Stimulated activated CD8-positive, alpha-beta memory T cell treated with anti-CD3 and anti-CD28 coated beads, Interleukin-12 subunit alpha, Interleukin-12 subunit beta, amount 100 ng/mL, for 24 hours (primary cell): ENCODE measurements at regions not wholly inside any gene's neighbourhood (a gene's known extent, or its start where the extent isn't known, plus 50 kb on each side); places are given as distances from the start of the nearest gene placed in this dataset.
"Not testable (repeated sequence)": the region's sequence is repeated elsewhere in the genome, so short reads cannot be mapped to it uniquely, and the experiment has no call there.

Source experiments
- DNase-seq: peaks from one replicate; pipeline ENCODE4 v3.0.0-alpha.2; 2020; ENCODE audit errors: extremely low read depth

DNA sequence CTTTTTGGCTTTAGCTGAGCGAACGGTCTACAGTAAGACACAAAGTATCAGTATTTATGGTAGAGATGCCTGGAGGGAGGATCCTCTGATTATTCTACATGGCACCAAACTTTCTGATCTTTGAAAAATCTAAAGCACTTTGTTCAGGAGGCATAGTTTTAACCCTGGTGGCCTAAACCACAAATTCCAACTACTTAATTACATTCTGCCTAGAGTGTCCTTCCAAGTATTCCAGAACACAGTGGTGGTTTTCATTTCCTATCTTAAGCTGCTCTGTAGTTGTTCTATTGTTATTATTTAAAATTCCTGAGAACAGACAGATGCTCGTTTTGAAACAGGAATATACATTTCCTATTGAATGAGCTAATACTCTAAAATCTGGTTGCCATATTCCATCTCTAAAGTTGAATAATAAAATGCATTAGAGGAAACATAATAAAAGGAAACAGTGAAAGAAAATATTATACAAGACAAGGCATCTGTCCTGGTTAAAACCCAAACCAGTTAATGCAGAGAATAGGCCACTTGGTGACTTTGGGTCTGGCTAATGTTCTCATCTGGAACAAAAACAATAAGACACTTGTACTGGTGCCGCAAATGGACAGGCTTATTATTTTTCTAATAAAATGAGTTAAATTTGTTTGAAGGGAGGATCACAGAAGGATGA is 657.4 kb downstream of the SPRY1 start:
- DNase-seq = no peak

DNA sequence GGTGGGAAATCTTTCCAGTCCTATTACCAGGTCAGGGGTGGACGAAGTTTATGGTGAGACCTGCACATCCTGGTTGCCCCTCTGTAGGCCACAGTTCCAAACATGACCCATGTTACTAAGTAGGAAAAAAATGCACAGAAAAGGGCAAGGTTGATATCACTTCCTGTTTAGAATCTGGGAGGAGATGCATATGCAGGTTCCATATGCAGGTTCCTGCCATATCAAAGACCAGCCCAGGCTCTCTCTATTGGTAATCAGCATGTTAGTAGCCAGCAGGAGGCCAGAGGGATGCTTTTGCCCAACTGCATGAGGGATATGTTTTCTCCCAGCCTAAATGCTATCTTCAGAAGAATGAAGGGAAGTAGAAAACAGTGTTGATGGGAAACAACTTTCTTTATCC is 657.2 kb downstream of the ANKRD50 start:
- DNase-seq = no peak

DNA sequence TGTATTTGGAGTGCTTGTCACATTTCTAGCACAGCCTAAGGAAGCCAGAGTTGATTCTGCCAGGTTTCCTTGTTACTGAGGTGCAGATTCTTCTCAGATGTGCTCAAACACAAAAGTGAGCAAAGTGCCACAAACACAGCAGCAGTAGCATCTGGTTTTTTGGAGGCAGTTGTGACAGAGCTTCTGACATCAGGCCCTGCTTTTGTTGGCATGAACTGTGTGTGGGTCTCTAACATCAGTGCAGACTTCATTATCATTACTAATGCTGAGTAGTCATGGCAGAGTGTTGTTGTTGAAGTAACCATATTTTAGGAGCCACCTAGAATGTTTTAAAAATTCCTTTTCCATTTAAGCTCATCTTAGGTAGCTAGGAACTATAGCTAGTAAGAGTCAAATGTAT is 656.6 kb downstream of the ANKRD50 start:
- DNase-seq = no peak

DNA sequence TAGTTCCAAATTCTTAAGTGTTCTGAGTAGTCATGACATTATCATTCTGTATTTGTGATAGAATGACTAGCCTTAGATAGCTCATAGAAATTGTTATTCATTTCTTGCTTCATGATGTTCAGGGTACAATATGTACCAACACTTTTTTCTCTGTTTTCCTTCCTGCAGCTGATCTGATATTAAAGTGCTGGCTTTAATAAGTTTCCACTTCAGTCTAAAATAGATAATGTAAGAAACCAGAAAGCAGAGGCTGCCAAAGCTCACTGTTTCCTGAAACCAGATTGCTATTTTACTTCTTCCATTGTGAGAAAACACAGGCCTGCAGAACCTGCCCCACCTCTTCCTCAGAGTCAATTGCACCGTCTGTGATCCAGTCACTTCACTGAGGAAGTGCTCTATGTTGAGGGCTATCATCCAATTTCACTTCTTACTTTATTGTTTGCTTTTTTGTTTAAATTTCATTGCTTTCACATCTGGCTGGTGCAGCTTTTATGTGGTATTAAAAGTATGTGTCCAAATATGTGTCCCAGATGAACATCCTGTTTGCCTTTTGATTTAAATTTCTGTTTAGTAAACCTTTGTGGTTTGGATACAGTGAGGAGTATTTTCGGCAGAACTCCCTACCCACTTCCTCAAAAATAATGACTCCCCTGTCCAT is 652.1 kb downstream of the ANKRD50 start:
- no peak for DNase-seq

DNA sequence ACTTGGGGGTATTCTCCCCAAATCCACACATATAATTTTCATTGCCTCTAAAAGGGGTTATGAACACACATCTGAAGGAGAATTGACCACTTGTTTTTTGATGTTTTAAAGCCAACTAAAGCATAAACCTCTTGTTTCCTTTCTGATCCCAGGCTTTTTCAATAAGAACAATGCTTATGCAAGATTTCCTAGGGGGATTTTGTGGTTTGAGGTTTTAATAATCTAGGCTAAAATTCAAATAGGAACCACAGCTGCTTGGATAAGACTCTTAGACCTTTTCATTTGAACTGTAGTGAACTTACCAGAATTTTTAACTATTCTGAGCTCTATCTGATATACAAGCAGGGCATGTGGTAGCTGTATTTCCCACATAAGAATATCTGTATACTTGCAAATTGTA is 651.1 kb downstream of the ANKRD50 start:
- DNase-seq = no peak

DNA sequence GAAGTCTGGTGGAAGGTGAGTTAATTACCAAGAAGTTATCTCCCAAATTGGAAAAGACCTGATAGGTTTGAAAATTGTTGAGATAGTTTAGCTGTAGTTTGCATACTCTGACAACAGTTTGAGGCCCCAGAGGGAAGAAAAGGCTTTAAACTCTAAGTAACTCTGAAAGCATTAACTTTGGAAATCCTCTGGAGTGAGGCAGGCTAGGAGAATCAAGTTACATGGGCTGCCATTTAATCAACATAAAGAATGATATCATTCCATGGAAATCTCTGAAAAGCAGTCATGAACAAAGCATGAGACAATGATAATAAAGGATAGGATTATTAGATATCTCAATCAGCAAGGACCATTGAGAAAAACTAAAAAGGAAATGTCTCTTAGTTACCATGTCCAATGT is 647.1 kb downstream of the ANKRD50 start:
- DNase-seq = no peak

DNA sequence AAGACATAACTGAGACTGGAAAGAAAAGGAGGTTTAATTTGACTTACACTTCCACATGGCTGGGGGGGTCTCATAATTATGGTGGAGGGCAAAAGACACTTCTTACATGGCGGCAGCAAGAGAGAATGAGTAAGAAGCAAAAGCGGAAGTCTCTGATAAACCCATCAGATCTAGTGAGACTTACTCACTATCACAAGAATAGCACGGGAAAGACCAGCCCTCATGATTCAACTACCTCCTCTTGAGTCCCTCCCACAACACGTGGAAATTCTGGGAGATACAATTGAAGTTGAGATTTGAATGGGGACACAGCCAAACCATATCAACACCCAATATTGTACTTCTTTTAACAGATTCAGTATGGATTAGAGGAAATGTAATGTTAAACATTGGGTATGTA is 646.6 kb downstream of the ANKRD50 start:
- no peak for DNase-seq

DNA sequence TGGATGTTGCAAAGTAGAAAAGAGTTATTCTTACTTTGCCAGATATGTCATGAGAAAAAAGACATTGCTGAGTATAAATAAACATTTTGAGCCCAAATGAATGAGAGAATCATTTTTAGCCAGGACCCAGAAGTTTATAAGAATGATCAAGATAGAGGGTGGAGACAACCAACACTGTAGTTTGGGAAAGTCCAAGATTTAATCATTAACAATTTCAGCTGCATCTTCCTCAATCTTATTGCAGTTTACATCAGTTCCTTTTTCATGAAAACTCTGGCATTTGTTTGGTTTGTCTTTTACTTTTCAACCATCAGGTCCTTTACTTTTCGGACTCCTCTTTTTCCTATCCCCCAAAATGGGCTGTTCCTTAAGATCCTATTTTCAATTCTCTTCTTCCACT is 645.9 kb downstream of the ANKRD50 start:
- DNase-seq = no peak

DNA sequence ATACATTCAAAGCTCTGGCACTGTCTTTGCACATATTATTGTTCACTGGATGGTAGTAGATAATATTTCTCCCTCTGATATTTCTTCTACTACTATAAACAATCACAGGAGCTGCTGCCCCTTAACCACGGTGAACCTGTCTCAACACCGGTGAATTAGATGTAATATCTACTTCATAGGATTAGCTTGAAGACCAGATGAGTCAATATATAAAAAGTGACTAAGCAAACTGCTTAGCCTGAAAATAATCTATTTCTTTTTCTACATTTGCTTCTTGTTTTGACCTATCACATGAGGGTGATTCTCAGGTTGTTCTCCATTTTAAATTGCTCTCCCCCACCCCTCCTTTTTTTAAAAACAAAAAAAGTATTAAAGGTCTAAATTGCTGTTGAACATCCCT is 645.5 kb downstream of the ANKRD50 start:
- no peak for DNase-seq

DNA sequence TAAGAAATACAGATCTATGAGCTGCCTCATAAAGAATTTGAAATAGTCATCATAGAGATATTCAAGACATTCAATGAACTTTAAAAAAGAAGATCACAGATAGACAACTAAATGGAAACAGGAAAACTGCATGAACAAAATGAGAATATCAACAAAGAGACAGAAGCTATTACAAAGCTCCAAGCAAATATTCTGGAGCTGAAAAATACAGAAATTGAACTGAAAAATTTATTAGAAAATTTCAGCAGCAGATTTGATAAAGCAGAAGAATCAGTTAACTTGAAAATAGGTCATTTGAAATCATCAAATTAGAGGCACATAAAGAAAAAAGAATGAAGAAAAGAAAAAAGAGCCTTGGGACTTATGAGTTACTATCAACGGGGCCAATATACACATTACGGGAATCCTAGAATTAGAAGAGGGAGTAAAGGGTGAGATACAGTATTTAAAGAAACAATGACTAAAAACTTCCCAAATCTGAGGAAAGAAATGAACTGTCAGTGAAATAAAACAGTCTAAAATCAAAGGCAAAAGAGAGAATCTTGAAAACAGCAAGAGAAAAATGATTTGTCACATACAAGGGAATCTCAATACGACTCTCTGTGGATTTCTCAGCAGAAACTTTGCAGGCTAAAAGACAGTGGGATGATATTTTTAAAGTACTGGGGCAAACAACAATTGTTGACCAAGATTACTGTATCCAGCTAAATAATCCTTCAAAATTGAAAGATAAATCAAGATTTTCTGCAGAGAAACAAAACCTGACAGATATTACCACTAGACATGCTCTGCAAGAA is 641.6 kb downstream of the ANKRD50 start:
- no peak for DNase-seq

DNA sequence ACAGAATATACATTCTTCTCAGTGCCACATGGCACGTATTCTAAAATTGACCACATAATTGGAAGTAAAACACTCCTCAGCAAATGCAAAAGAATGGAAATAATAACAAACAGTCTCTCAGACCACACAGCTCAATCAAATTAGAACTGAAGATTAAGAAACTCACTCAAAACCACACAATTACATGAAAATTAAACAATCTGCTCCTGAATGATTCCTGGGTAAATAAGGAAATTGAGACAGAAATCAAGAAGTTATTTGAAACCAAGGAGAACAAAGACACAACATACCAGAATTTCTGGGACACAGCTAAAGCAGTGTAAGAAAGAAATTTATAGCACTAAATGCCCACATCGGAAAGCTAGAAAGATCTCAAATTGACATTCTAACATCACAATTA is 637.3 kb downstream of the ANKRD50 start:
- not testable (repeated sequence) for DNase-seq

DNA sequence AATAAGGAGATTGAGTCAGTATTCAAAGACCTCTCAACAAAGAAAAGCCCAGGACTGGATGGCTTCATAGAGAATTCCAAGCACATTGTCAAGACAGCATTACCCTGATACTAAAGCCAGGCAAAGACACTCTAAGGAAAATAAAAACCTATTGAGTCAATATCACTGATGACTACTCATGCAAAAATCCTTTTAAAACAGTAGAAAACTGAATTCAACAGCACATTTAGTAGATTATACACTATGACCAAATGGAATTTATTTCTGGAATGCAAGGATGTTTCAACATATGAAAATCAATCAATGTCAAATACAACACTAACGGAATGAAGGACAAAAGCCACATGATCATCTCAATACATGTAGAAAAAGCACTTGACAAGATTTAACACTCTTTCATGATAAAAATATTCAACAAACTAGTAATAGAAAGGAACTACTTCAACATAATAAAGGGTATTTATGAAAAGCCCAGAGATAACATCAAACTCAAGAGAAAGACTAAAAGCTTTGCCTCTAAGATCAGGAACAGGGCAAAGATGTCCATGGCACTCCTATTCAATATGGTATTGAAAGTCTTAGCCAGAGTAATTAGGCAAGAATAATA is 633.3 kb downstream of the ANKRD50 start:
- no peak for DNase-seq

DNA sequence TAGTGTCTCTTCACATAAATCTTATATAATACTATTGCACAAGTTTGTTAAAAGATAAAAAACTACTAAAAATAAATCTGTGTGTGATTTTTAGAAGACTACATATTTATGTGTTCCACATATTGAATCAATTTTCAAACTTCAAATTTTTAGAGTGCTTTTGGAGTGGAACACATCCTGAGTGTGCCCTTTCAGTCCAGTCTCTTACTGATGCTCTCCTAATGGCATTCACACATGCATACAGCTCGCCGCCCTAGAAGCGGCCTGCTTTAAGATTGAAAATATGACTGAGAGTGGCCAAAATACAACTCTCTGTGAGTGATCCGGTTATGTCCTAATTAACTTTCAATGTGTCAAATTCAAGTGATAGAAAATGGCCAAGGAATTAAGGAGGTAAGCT is 628.8 kb downstream of the ANKRD50 start:
- DNase-seq = no peak

DNA sequence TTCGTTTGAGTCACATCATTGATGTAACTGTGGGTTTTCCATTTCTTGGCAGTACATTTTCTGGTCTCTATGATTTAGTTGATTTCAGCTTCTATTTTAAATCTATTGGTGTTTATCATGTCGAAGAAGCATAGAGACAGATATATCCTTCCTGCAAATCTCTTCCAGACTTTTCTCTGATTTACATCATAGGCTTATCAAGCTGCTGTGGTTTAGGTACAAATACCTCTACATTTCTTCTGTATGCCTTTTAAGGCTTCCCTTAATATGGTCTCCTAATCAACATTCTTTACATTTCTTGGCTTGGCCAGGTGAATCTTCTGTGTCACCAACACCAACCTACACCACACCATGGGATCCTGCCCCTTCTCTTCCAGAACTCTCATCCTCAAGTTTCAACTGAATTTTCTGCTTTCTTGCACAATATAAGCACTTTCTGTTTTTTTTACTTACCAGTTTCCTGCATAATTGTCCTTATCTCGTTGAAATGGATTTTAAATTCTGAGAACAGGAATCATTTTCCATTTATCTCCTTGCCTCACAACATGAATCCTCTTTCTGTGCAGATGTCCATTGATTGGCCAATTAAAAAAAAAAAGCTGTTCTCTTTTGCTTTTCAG is 626.9 kb downstream of the ANKRD50 start:
- no peak for DNase-seq

DNA sequence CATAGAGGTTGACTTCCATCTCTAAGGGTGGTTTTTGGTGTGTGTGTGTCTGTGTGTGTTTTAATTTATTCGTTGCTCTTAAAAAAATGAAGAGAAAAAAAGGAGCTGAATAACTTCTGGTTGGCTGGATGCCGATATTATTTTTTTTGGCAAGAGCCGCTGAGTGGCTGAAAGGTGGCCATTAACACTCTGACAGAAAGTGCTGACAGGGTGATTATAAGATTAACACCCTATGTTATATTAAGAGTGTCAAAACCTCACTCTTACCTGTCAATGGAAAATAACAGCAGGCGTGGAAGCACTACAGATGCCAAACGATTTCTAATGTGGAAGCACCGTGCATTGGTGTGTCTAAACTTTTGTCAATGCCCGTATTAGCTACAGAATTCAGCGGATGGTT is 622.5 kb downstream of the ANKRD50 start:
- no peak for DNase-seq

DNA sequence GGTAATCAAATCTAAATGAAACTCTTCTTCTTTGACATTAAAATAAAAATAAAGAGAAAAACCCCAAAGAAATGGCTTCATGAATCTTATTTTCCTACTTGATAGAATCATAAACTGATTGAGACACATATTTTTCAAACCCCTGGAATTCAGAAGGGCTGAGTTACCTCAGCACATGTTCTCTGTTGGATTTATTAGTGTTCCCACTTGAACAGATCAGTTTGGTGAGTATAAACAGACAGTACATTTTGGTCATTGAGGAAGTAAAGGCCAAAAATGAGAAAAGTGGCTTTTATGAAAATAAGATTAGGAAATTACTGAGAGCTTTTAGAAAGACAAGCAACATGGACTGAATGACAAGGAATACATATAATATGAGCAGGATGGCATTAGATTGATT is 620.4 kb downstream of the ANKRD50 start:
- DNase-seq = no peak

DNA sequence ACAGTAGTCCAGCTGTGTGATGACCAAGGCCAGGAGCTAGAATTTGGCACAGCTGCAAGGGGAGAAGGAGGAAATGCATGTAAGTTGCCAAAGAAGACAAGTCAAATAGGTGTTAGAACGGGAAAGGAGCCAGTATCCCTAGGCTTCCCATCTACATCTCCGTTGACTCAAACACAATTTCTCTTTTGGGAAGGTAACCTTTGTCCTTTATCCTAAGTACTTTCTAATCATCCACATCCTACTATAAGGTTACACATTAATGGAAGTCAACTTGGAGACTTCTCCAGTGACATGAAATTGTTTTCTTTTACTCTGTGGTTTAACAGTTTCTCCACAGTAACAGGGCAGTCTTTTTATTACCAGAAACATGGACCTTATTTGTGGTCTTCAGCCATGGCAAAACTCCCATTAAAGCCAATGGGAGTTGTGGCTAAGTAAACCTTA is 620.0 kb downstream of the ANKRD50 start:
- DNase-seq = no peak

DNA sequence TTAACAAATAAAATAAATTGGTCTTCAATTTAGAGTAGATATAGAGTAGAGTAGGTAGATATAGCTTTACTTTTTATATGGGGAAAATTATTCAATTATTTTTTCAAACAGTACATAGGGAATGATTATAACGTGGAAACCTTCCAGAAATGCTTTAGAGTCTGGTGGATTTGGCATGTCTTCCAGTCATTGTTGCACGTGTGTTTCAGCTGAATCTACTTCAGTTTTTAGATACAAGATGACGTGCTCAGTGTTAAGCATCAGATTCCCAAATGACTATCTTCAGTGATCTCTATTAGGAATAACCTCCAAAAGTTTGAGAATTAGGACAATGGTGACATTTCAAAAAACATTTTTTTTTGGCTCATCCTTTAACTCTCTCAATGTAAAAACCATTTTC is 616.9 kb downstream of the ANKRD50 start:
- no peak for DNase-seq

DNA sequence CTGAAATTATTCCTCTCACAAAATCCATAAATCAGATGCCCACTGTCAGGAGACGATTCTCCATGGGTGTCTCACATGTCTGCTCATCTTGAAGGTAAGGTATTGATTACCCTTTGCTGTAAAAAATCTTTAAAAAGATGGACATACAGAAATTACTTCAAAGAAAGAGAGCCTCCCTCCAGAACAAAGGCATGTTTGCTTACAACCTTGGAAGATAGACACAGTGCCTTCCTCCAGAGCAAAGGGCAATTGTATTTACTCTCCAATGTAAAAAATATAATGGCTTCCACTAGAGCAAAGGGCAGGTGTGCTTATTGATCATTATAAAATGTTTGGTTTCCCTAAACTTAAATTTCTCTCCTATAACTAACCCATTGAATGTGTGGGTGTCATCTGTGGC is 616.2 kb downstream of the ANKRD50 start:
- no peak for DNase-seq

DNA sequence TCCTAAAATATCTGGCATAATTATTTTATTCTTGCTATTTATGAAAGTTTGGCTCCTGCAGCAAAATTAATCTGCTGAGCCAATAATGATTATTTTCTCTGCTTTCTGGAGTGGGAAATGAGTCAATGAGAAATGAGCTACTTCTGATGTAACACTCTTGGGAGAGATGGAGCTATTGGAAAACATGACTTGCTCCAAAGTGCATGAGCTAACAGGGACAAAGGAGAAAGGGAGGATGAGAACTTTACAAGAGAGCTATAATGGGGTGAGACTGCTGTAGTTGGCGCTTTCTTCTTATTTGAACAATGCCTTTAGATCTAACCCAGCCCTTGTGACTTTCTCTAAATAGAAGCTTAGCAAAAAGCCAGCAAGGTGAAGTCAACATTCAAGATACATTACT is 615.1 kb downstream of the ANKRD50 start:
- no peak for DNase-seq

DNA sequence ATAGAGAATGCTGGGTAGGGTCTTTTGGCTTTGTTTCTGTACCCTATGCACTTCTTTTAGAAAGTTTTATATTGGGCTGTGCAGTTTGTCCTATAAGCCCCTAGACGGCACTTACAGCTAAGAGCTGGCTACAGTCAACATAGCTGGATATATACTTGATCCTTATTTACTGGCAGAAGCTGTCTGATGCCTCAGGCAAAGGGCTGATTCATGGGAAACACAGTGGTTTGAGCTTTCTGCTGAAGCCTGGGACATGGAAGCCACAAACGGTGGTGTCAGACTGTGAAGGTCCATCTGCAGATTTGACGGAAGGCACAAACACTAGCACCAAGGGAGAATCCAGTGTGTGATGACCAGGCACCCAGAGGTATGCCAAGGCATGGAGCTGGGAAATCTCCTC is 608.4 kb downstream of the ANKRD50 start:
- DNase-seq = no peak

DNA sequence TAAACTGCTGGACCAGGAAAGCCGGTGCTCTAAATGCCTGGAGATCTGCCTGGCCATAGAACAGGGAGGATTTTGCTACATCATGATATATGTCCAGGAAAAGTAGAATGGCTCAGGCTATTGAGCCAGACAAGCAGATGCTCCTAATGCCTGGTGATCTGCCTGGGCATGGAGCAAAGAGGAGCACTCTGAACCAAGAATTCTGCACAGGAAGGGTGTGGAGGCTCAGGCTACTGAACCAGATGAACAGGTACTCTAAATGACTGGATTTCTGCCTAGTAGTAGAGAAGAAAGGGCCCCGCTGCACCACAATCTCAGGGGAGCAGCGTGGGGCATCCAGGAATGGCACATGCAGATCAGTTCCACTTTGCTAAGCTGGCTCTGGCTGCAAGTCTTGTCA is 607.9 kb downstream of the ANKRD50 start:
- DNase-seq = no peak
